OCI-LY3 (cell line): ENCODE measurements at regions not wholly inside any gene's neighbourhood (a gene's known extent, or its start where the extent isn't known, plus 50 kb on each side); places are given as distances from the start of the nearest gene placed in this dataset.

Source experiments
- EZH2phosphoT487 ChIP-seq: fragments of 200-600 bp; shearing (Covaris generic); IDR thresholded peaks from 2 replicates; pipeline ENCODE4 v1.6.1; 2018; ENCODE audit warnings: antibody characterized with exemption, mixed run types, low read depth
- TF ChIP-seq, protein P1 (sequence below): fragments of 200-600, 300-600 bp; sonication (generic); IDR thresholded peaks from 2 replicates; pipeline ENCODE4 v1.5.1; 2014; ENCODE audit warnings: antibody characterized with exemption, low read length, low read depth

DNA sequence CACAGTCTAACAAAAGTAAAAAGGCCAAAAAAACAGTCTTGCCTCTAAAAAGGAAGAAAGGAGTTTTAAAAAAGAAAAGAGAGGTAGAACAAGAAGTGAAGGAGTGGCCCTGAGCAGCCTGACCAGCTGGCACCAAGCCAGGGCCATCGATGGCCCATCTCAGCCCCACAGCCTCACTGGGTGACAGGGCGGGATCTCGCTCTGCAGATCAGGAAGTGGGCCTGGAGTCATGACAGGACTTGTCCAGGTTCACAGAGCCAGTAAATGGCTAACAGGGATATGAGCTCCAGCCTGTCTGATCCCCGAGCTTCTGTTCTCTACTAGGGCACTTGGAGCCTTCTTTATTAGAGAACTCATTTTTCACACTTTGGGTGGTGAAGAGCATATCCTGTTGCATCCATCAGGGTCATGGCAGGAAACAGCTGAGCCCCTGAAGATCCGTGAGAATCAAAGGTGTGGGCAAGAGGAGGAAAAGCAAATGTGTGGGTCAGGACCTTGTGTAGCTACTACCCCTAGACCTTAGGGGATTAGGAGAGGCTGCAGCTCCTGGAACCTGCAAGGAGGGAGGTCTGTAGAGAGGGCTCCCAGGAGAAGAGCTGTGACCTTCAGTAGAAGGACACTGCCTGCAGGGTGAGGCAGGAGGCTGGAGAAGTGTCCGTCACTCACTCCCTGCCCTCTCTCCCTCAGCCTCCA is 299.0 kb upstream of the MSX2 start:
- TF ChIP-seq, protein P1, sequence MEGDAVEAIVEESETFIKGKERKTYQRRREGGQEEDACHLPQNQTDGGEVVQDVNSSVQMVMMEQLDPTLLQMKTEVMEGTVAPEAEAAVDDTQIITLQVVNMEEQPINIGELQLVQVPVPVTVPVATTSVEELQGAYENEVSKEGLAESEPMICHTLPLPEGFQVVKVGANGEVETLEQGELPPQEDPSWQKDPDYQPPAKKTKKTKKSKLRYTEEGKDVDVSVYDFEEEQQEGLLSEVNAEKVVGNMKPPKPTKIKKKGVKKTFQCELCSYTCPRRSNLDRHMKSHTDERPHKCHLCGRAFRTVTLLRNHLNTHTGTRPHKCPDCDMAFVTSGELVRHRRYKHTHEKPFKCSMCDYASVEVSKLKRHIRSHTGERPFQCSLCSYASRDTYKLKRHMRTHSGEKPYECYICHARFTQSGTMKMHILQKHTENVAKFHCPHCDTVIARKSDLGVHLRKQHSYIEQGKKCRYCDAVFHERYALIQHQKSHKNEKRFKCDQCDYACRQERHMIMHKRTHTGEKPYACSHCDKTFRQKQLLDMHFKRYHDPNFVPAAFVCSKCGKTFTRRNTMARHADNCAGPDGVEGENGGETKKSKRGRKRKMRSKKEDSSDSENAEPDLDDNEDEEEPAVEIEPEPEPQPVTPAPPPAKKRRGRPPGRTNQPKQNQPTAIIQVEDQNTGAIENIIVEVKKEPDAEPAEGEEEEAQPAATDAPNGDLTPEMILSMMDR: no peak
- TF ChIP-seq EZH2phosphoT487: no peak
